Gastrocnemius medialis (tissue), 4 donors: ENCODE measurements at regions not wholly inside any gene's neighbourhood (a gene's known extent, or its start where the extent isn't known, plus 50 kb on each side); places are given as distances from the start of the nearest gene placed in this dataset.
"Not testable (repeated sequence)": the region's sequence is repeated elsewhere in the genome, so short reads cannot be mapped to it uniquely, and the experiment has no call there.

Source experiments
- ATAC-seq, 2 donors: fragments of 150-250 bp; one replicate each; pipeline ENCODE4 v1.9.1; 2016
- DNase-seq, 2 donors: peaks; one replicate each; pipeline ENCODE4 v3.0.0-alpha.2; 2019
- H3K27ac ChIP-seq, 4 donors: fragments of 200-600 bp; sonication (generic); 1 replicate in 1 of 4; 2 replicates in 3 of 4; pipeline ENCODE4 v1.5.1; 2016 to 2018; ENCODE audit warnings: mild to moderate bottlenecking in 2 of 4, moderate library complexity in 1 of 4
- H3K27me3 ChIP-seq, 3 donors: fragments of 200-600 bp; sonication (generic) in 2 of 3; 1 replicate in 1 of 3; 2 replicates in 2 of 3; pipeline versions ENCODE4 v1.5.1 to v1.6.0; 2016 to 2019; ENCODE audit warnings: mild to moderate bottlenecking in 1 of 3, moderate library complexity in 1 of 3
- H3K36me3 ChIP-seq, 2 donors: fragments of 200-600 bp; sonication (generic) in 1 of 2; one replicate each; pipeline ENCODE4 v1.5.1; 2017 to 2018
- H3K4me1 ChIP-seq, 2 donors: fragments of 200-600 bp; sonication (generic) in 1 of 2; one replicate each; pipeline ENCODE4 v1.5.1; 2016 to 2017; ENCODE audit warnings: mild to moderate bottlenecking in 2 of 2
- H3K4me3 ChIP-seq, 4 donors: fragments of 200-600 bp; sonication (generic) in 3 of 4; 1 replicate in 1 of 4; 2 replicates in 3 of 4; pipeline ENCODE4 v1.5.1; 2016 to 2019; ENCODE audit warnings: mild to moderate bottlenecking in 2 of 4
- H3K9me3 ChIP-seq, 3 donors: fragments of 200-600 bp; sonication (generic) in 2 of 3; 1 replicate in 1 of 3; 2 replicates in 2 of 3; pipeline ENCODE4 v1.5.1; 2016 to 2019
- CTCF ChIP-seq, 5 experiments: fragments of 450-650 bp in 3 of 5; fragments of 200-600 bp in 2 of 5; sonication (generic) in 2 of 5; IDR thresholded peaks in 4 of 5; conservative IDR thresholded peaks in 1 of 5; 1 replicate in 4 of 5; 2 replicates in 1 of 5; pipeline ENCODE4 v1.5.1; 2016 to 2019; ENCODE audit warnings: antibody characterized with exemption in 5 of 5, mild to moderate bottlenecking in 3 of 5, moderate library complexity in 3 of 5
- POLR2A ChIP-seq, 2 donors: fragments of 450-650 bp; IDR thresholded peaks; one replicate each; pipeline ENCODE4 v1.6.1; 2017; ENCODE audit warnings: antibody characterized with exemption in 2 of 2, mild to moderate bottlenecking in 2 of 2, moderate library complexity in 2 of 2
- in situ Hi-C, 4 donors: fragments of 200-750 bp; cut with MboI; loops; one replicate each; pipeline versions ENCODE4 v1.15.0 to v1.8.0; 2017; ENCODE audit warnings: low sequenced_read_pairs in 4 of 4
- intact Hi-C: fragments of 100-400 bp; cut with DNase I; formaldehyde crosslinking; loops from one replicate; pipeline ENCODE4 v1.15.1; 2023; ENCODE audit warnings: low total_unique reads

GRCh38 chr3:193029800-193030199 is 112.1 kb upstream of the MB21D2 start:
- Histone ChIP-seq H3K27ac (no peak overlapping the region), H3K4me1 (no peaks in the 10 kb centered on the region), H3K9me3 (no peaks in the 10 kb centered on the region), H3K27me3 (no peaks in the 10 kb centered on the region), H3K36me3 (no peaks in the 10 kb centered on the region), H3K4me3 (no peak overlapping the region)
- no peak for TF ChIP-seq CTCF (IDR thresholded peaks at IDR 0.05 in 4 of 5, conservative IDR thresholded peaks at IDR 0.05 in 1 of 5)
- TF ChIP-seq POLR2A (IDR thresholded peaks at IDR 0.05) = no peak
- DNase-seq (no peak), ATAC-seq (no peak)
- in situ Hi-C loops (loop anchor here in 2 of 4 donors (25.0 kb wide), 1 partner anchor 533 kb away; the partner anchor contains the start of gene ATP13A4 (in 2 of the 2)), intact Hi-C loops (no loop called here)

GRCh38 chr3:193030276-193030675 is 112.6 kb upstream of the MB21D2 start:
- no peaks in the 10 kb centered on the region for H3K9me3 ChIP-seq
- H3K4me1 ChIP-seq = no peaks in the 10 kb centered on the region
- no peak overlapping the region for H3K27ac ChIP-seq
- in situ Hi-C loops = loop anchor here in 2 of 4 donors (25.0 kb wide), 1 partner anchor 532 kb away; the partner anchor contains the start of gene ATP13A4 (in 2 of the 2)
- ATAC-seq (no peak), DNase-seq (no peak)
- H3K36me3 ChIP-seq = no peaks in the 10 kb centered on the region
- TF ChIP-seq POLR2A (IDR thresholded peaks at IDR 0.05) (no peak), CTCF (IDR thresholded peaks at IDR 0.05 in 4 of 5, conservative IDR thresholded peaks at IDR 0.05 in 1 of 5) (no peak)
- no peaks in the 10 kb centered on the region for H3K27me3 ChIP-seq
- H3K4me3 ChIP-seq = no peak overlapping the region
- intact Hi-C loops = no loop called here

GRCh38 chr3:193031911-193032310 is 114.3 kb upstream of the MB21D2 start:
- in situ Hi-C loops (loop anchor here in 2 of 4 donors (25.0 kb wide), 1 partner anchor 530 kb away; the partner anchor contains the start of gene ATP13A4 (in 2 of the 2)), intact Hi-C loops (no loop called here)
- no peaks in the 10 kb centered on the region for H3K27me3 ChIP-seq

GRCh38 chr3:193033226-193033780 is 115.6 kb upstream of the MB21D2 start:
- H3K36me3 ChIP-seq = no peaks in the 10 kb centered on the region
- H3K4me3 ChIP-seq = no peak overlapping the region
- no peaks in the 10 kb centered on the region for H3K4me1 ChIP-seq
- no peak for DNase-seq
- ATAC-seq = no peak
- in situ Hi-C loops = loop anchor here in 2 of 4 donors (25.0 kb wide), 1 partner anchor 529 kb away; the partner anchor contains the start of gene ATP13A4 (in 2 of the 2)
- TF ChIP-seq CTCF (IDR thresholded peaks at IDR 0.05 in 4 of 5, conservative IDR thresholded peaks at IDR 0.05 in 1 of 5) = no peak
- no peak for TF ChIP-seq POLR2A (IDR thresholded peaks at IDR 0.05)
- H3K9me3 ChIP-seq = no peaks in the 10 kb centered on the region
- no peak overlapping the region for H3K27ac ChIP-seq
- no peaks in the 10 kb centered on the region for H3K27me3 ChIP-seq
- intact Hi-C loops = no loop called here

More at GRCh38 chr3:193031911-193032310, 114.3 kb upstream of the MB21D2 start:
- DNase-seq = no peak
- Histone ChIP-seq H3K36me3 (no peaks in the 10 kb centered on the region), H3K4me1 (no peaks in the 10 kb centered on the region), H3K9me3 (no peaks in the 10 kb centered on the region), H3K4me3 (no peak overlapping the region), H3K27ac (no peak overlapping the region)
- TF ChIP-seq POLR2A (IDR thresholded peaks at IDR 0.05) = no peak
- no peak for ATAC-seq

- H3K4me3 ChIP-seq, DNase-seq, intact Hi-C loops, ATAC-seq, H3K27ac ChIP-seq, H3K4me1 ChIP-seq, H3K27me3 ChIP-seq, H3K9me3 ChIP-seq, H3K36me3 ChIP-seq: not testable (repeated sequence)
- in situ Hi-C loops = loop anchor here in 2 of 4 donors (25.0 kb wide), 1 partner anchor 524 kb away; the partner anchor contains the start of gene ATP13A4 (in 2 of the 2)
These were observed 120.2 kb upstream of the MB21D2 start for GRCh38 chr3:193037828-193038227.
